ENCODE measurements at regions not wholly inside any gene's neighbourhood (a gene's known extent, or its start where the extent isn't known, plus 50 kb on each side); places are given as distances from the start of the nearest gene placed in this dataset.

DNA sequence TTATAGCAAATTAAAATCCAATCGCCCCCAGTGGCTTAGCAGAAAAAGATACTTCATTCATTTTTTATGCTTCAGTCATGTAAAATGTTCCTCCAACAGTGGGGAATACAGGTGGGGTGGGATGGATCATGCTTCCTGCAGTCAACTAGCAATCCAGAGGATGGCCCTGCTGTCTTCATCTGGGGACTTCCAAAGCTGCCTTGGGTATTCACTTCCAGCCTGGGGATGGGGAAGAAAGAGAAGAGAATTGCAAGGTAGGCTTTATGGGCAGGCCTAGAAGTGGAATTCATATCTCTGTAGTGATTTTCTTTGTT lies 354.8 kb upstream of the SLCO3A1 start:
- H3K4me3 ChIP-seq: no peak overlapping the region
- no peaks in the 10 kb centered on the region for H3K4me1 ChIP-seq
- H3K9me3 ChIP-seq: no peaks in the 10 kb centered on the region
- intact Hi-C loops (cut with DNase I): no loop called here
- H3K36me3 ChIP-seq (replicated peaks in 1 of 2; ENCODE audit: insufficient read depth in 1 of 2, low read depth in 2 of 2): no peaks in the 10 kb centered on the region
- DNase-seq: no peak
- ATAC-seq: no peak
- no peak overlapping the region for H3K27ac ChIP-seq
- 81 to 82% methylated on average over 1 of the region's 1 CpG for WGBS, 2 donors
- TF ChIP-seq POLR2A (IDR thresholded peaks at IDR 0.05): no peak
- TF ChIP-seq, protein P1, sequence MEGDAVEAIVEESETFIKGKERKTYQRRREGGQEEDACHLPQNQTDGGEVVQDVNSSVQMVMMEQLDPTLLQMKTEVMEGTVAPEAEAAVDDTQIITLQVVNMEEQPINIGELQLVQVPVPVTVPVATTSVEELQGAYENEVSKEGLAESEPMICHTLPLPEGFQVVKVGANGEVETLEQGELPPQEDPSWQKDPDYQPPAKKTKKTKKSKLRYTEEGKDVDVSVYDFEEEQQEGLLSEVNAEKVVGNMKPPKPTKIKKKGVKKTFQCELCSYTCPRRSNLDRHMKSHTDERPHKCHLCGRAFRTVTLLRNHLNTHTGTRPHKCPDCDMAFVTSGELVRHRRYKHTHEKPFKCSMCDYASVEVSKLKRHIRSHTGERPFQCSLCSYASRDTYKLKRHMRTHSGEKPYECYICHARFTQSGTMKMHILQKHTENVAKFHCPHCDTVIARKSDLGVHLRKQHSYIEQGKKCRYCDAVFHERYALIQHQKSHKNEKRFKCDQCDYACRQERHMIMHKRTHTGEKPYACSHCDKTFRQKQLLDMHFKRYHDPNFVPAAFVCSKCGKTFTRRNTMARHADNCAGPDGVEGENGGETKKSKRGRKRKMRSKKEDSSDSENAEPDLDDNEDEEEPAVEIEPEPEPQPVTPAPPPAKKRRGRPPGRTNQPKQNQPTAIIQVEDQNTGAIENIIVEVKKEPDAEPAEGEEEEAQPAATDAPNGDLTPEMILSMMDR (IDR thresholded peaks at IDR 0.05): no peak
- H3K27me3 ChIP-seq: no peaks in the 10 kb centered on the region

- Histone ChIP-seq H3K27me3 (no peaks in the 10 kb centered on the region), H3K36me3 (replicated peaks in 1 of 2; ENCODE audit: insufficient read depth in 1 of 2, low read depth in 2 of 2) (no peaks in the 10 kb centered on the region), H3K9me3 (no peaks in the 10 kb centered on the region), H3K4me3 (no peak overlapping the region), H3K4me1 (no peaks in the 10 kb centered on the region), H3K27ac (no peak overlapping the region)
- no peak for ATAC-seq
- intact Hi-C loops (cut with DNase I): no loop called here
- TF ChIP-seq, protein P1 (IDR thresholded peaks at IDR 0.05): no peak
- TF ChIP-seq POLR2A (IDR thresholded peaks at IDR 0.05): no peak
- 77 to 87% methylated on average over 5 of the region's 5 CpGs for WGBS, 2 donors
- no peak for DNase-seq
Measured at GRCh38 chr15:91499774-91500383, 353.6 kb upstream of the SLCO3A1 start.

DNA sequence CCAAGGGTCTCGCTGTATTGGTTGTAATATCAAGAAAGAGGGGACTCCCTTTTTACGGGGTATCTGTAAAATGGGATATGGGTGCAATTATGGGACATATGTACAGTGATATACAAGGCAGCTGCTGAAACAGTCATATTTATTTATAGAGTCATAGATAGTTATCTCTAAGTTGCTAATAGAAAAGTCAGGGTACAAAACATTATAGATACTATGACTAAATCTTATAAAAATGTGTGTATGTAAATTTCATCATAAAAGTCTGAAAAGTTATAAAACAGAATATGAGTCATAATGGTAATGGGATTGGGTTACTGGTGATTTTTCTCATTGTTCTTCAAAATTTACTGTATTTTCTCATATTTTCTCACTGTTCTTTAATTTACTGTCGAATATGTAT lies 344.9 kb upstream of the SLCO3A1 start:
- no peaks in the 10 kb centered on the region for H3K4me1 ChIP-seq
- no peak overlapping the region for H3K27ac ChIP-seq
- WGBS, 2 donors: 56 to 63% methylated on average over 3 of the region's 3 CpGs
- no peak for DNase-seq
- intact Hi-C loops (cut with DNase I): no loop called here
- H3K9me3 ChIP-seq: no peaks in the 10 kb centered on the region
- H3K4me3 ChIP-seq: no peak overlapping the region
- TF ChIP-seq, protein P1 (IDR thresholded peaks at IDR 0.05): no peak
- no peak for TF ChIP-seq POLR2A (IDR thresholded peaks at IDR 0.05)
- H3K36me3 ChIP-seq (replicated peaks in 1 of 2; ENCODE audit: insufficient read depth in 1 of 2, low read depth in 2 of 2): no peaks in the 10 kb centered on the region
- ATAC-seq: no peak
- H3K27me3 ChIP-seq: no peaks in the 10 kb centered on the region

DNA sequence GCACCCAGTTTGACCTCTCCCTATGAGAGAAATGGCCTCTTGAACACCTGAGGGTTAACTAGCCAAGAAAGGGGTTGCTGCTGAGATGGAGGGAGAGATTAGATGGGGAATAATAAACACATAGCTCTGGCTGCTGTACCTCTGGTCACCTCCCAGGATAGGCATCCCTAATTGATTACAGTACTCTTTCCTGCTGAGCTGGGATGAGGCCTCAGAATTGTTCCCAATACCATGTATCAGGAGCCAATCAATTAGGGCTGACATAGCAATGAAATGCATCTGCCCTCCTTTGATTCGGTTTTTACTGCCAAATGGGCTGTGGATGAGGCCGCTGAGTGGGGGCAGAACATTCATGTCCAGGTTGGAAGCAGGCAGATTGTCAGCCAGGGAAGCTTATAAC lies 339.4 kb upstream of the SLCO3A1 start:
- TF ChIP-seq POLR2A (IDR thresholded peaks at IDR 0.05): no peak
- TF ChIP-seq, protein P1 (IDR thresholded peaks at IDR 0.05): no peak
- ATAC-seq: no peak
- H3K4me3 ChIP-seq: no peak overlapping the region
- no peaks in the 10 kb centered on the region for H3K9me3 ChIP-seq
- no peaks in the 10 kb centered on the region for H3K36me3 ChIP-seq (replicated peaks in 1 of 2; ENCODE audit: insufficient read depth in 1 of 2, low read depth in 2 of 2)
- DNase-seq: no peak
- no peak overlapping the region for H3K27ac ChIP-seq
- intact Hi-C loops (cut with DNase I): no loop called here
- H3K4me1 ChIP-seq: no peaks in the 10 kb centered on the region
- 68 to 77% methylated on average over 2 of the region's 2 CpGs for WGBS, 2 donors
- H3K27me3 ChIP-seq: no peaks in the 10 kb centered on the region

DNA sequence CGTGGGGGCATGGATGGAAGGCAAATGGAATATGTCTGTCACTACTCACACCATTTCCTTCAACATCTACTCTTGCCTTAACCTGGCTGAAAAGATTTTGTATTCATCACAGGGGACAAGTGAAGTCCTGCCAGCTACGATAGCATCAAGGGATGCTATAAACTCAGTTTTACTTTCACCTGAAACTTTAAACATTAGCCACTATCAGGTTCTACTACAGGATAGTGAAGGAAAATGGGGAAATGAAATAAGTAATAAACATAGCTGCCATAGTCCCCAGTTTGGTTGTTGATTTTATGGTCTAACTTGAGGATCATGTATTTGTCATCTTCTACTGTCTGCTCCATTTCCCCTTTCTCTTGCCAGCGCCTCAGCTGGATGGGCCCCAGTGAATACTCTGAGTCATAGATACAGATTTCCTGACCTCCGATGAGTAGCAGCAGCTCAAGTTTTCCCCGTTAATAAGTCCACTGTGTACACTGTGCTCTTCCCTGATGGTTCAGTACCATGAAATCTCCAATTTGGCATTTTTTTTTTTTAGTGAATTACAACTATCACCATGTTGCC lies 338.2 kb upstream of the SLCO3A1 start:
- Histone ChIP-seq H3K27ac (no peak overlapping the region), H3K27me3 (no peaks in the 10 kb centered on the region), H3K9me3 (no peaks in the 10 kb centered on the region), H3K4me1 (no peaks in the 10 kb centered on the region), H3K4me3 (no peak overlapping the region), H3K36me3 (replicated peaks in 1 of 2; ENCODE audit: insufficient read depth in 1 of 2, low read depth in 2 of 2) (no peaks in the 10 kb centered on the region)
- ATAC-seq (no peak), DNase-seq (peak in 2 of 4 donors; percentile 9 to 39)
- intact Hi-C loops (cut with DNase I): no loop called here
- WGBS, 2 donors: 50 to 69% methylated on average over 5 of the region's 5 CpGs
- no peak for TF ChIP-seq POLR2A (IDR thresholded peaks at IDR 0.05)
- TF ChIP-seq, protein P1 (IDR thresholded peaks at IDR 0.05): no peak

Measured in body of pancreas (tissue), 4 donors.